DND-41 (cell line): ENCODE measurements at regions not wholly inside any gene's neighbourhood (a gene's known extent, or its start where the extent isn't known, plus 50 kb on each side); places are given as distances from the start of the nearest gene placed in this dataset.

Source experiments
- ATAC-seq: fragments of 200-7000 bp; cut with Tn5 transposase; 3 replicates; pipeline ENCODE4 v1.9.1; 2021; ENCODE audit warnings: low read depth; ENCODE audit not compliant: insufficient read depth
- DNase-seq: peaks from one replicate; pipeline ENCODE4 v3.0.0-alpha.2; 2020
- H2AFZ ChIP-seq: 2 replicates; pipeline ENCODE4 v1.6.0; 2012; ENCODE audit warnings: low read depth, low read length
- H3K27ac ChIP-seq: 2 replicates; pipeline ENCODE4 v1.5.1; 2012; ENCODE audit warnings: low read length, inconsistent platforms
- H3K27me3 ChIP-seq: fragments of 200-600 bp; sonication (generic); 2 replicates; pipeline ENCODE4 v1.6.0; 2012; ENCODE audit warnings: low read length, mild to moderate bottlenecking, inconsistent platforms; ENCODE audit not compliant: insufficient read depth, poor library complexity
- H3K36me3 ChIP-seq: 2 replicates; pipeline ENCODE4 v1.5.1; 2012; ENCODE audit warnings: low read length, inconsistent platforms; ENCODE audit not compliant: insufficient read depth
- H3K4me1 ChIP-seq: 2 replicates; pipeline ENCODE4 v1.5.1; 2012; ENCODE audit warnings: mild to moderate bottlenecking, low read length; ENCODE audit not compliant: insufficient read depth
- H3K4me2 ChIP-seq: 2 replicates; pipeline ENCODE4 v1.6.0; 2012; ENCODE audit warnings: mild to moderate bottlenecking, moderate library complexity, low read length, inconsistent platforms; ENCODE audit not compliant: insufficient read depth
- H3K4me3 ChIP-seq, 2 experiments: fragments of 200-600 bp in 1 of 2; shearing (Covaris generic) in 1 of 2; 2 replicates each; pipeline ENCODE4 v1.5.1; 2012 to 2016; ENCODE audit warnings: inconsistent platforms in 2 of 2, low read length in 2 of 2, mild to moderate bottlenecking in 2 of 2, low read depth in 1 of 2, moderate library complexity in 1 of 2
- H3K79me2 ChIP-seq: 2 replicates; pipeline ENCODE4 v1.6.0; 2012; ENCODE audit warnings: low read length, inconsistent platforms; ENCODE audit not compliant: insufficient read depth
- H3K9ac ChIP-seq: 2 replicates; pipeline ENCODE4 v1.6.0; 2012; ENCODE audit warnings: low read depth, mild to moderate bottlenecking, inconsistent platforms, low read length, moderate library complexity
- H3K9me3 ChIP-seq: 2 replicates; pipeline ENCODE4 v1.5.1; 2012; ENCODE audit warnings: low read length, moderate library complexity, mild to moderate bottlenecking, inconsistent platforms; ENCODE audit not compliant: insufficient read depth, severe bottlenecking
- H4K20me1 ChIP-seq: 2 replicates; pipeline ENCODE4 v1.6.0; 2012; ENCODE audit warnings: low read length; ENCODE audit not compliant: insufficient read depth
- EZH2 ChIP-seq: IDR thresholded peaks from 3 replicates; pipeline ENCODE4 v1.6.1; 2012; ENCODE audit warnings: borderline replicate concordance, low read depth, mild to moderate bottlenecking, moderate library complexity, low read length, inconsistent platforms; ENCODE audit not compliant: severe bottlenecking
- TF ChIP-seq, protein P1 (sequence below): IDR thresholded peaks from 2 replicates; pipeline ENCODE4 v1.5.1; 2012; ENCODE audit warnings: borderline replicate concordance, low read length, moderate library complexity, mild to moderate bottlenecking; ENCODE audit not compliant: poor library complexity, severe bottlenecking; ENCODE audit errors: extremely low read depth

- Histone ChIP-seq H4K20me1 (no peaks in the 10 kb centered on the region), H3K4me2 (no peak overlapping the region), H3K79me2 (no peaks in the 10 kb centered on the region), H3K27me3 (no peaks in the 10 kb centered on the region), H2AFZ (no peak overlapping the region), H3K9me3 (no peaks in the 10 kb centered on the region), H3K36me3 (no peaks in the 10 kb centered on the region), H3K27ac (no peak overlapping the region), H3K9ac (no peak overlapping the region), H3K4me3 (no peak overlapping the region), H3K4me1 (no peaks in the 10 kb centered on the region)
- no peak for ATAC-seq
- no peak for TF ChIP-seq EZH2
- TF ChIP-seq, protein P1, sequence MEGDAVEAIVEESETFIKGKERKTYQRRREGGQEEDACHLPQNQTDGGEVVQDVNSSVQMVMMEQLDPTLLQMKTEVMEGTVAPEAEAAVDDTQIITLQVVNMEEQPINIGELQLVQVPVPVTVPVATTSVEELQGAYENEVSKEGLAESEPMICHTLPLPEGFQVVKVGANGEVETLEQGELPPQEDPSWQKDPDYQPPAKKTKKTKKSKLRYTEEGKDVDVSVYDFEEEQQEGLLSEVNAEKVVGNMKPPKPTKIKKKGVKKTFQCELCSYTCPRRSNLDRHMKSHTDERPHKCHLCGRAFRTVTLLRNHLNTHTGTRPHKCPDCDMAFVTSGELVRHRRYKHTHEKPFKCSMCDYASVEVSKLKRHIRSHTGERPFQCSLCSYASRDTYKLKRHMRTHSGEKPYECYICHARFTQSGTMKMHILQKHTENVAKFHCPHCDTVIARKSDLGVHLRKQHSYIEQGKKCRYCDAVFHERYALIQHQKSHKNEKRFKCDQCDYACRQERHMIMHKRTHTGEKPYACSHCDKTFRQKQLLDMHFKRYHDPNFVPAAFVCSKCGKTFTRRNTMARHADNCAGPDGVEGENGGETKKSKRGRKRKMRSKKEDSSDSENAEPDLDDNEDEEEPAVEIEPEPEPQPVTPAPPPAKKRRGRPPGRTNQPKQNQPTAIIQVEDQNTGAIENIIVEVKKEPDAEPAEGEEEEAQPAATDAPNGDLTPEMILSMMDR = no peak
- DNase-seq = no peak
These were observed 304.8 kb downstream of the RND3 start for GRCh38 chr2:150182566-150183235.

GRCh38 chr2:150178591-150178990 is 308.9 kb downstream of the RND3 start:
- H3K4me3 ChIP-seq = no peak overlapping the region
- H2AFZ ChIP-seq = no peak overlapping the region
- no peaks in the 10 kb centered on the region for H3K79me2 ChIP-seq
- H3K36me3 ChIP-seq = no peaks in the 10 kb centered on the region
- H3K4me1 ChIP-seq = no peaks in the 10 kb centered on the region
- H4K20me1 ChIP-seq = no peaks in the 10 kb centered on the region
- no peak overlapping the region for H3K9ac ChIP-seq
- no peak overlapping the region for H3K4me2 ChIP-seq
- H3K27ac ChIP-seq = no peak overlapping the region
- H3K27me3 ChIP-seq = no peaks in the 10 kb centered on the region
- no peak for TF ChIP-seq EZH2
- TF ChIP-seq, protein P1 = no peak
- no peaks in the 10 kb centered on the region for H3K9me3 ChIP-seq
- DNase-seq (no peak), ATAC-seq (no peak)

- Histone ChIP-seq H3K4me3 (no peak overlapping the region), H2AFZ (no peak overlapping the region), H3K4me2 (no peak overlapping the region), H4K20me1 (no peaks in the 10 kb centered on the region), H3K27me3 (no peaks in the 10 kb centered on the region), H3K27ac (no peak overlapping the region), H3K36me3 (no peaks in the 10 kb centered on the region), H3K9ac (no peak overlapping the region), H3K4me1 (peaks cover 7% of the 10 kb centered on the region), H3K9me3 (no peaks in the 10 kb centered on the region), H3K79me2 (no peaks in the 10 kb centered on the region)
- TF ChIP-seq, protein P1 = no peak
- no peak for TF ChIP-seq EZH2
- DNase-seq (no peak), ATAC-seq (no peak)
These were observed 312.5 kb downstream of the RND3 start for GRCh38 chr2:150174971-150175421.
